T-helper 2 cell (primary cell): ENCODE measurements at regions not wholly inside any gene's neighbourhood (a gene's known extent, or its start where the extent isn't known, plus 50 kb on each side); places are given as distances from the start of the nearest gene placed in this dataset.

Experiments used
- DNase-seq, 5 experiments: peaks; one replicate each; pipeline versions ENCODE4 v3.0.0 to v3.0.0-alpha.2; 2012 to 2022

- DNase-seq, result no peak
These were observed 1176.4 kb upstream of the EYS start for GRCh38 chr6:66883453-66883852.

GRCh38 chr6:66866801-66867200 lies 1159.8 kb upstream of the EYS start:
- DNase-seq, result no peak

DNA sequence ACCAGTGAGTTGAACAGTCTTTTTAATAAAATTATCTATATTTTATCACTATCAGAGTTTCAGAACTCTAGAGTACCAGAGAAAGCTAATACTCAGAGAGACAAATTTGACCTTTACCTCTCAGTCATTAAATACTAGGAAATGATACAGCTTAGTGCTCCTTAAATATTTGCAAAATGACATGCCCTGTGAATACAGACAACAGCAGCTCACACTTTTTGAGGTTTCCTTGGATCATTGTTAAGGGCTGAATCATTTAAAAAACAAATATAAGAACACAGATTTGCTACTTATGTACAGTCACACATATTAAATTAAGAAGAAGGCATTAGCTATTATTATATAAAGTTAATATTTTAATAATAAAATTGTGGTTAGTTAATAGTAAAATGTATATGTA lies 1158.7 kb upstream of the EYS start:
- DNase-seq, result no peak

GRCh38 chr6:66861007-66861541 lies 1154.0 kb upstream of the EYS start:
- DNase-seq, result no peak

DNA sequence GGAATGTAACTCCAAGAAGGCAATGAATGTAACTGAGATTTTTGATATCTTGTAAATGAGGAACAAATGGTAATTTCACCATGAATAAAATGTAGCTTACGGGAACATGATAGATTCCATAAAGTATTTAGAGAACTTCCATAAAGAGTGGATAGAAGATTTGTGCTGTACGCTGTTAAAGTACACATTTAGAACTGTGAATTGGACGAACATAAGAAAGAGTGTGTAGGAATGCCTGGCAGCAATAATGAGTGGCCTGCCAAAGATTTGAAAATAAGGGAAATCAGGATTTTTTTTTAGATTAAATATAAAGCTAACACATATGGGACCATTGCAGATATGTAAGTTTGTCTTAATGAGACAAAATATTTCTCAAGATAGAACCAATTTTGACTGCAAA lies 1153.3 kb upstream of the EYS start:
- DNase-seq, result no peak

- no peak for DNase-seq
These were observed 1151.2 kb upstream of the EYS start for GRCh38 chr6:66858196-66858595.

GRCh38 chr6:66854014-66854413 lies 1147.0 kb upstream of the EYS start:
- no peak for DNase-seq

GRCh38 chr6:66851930-66852329 lies 1144.9 kb upstream of the EYS start:
- no peak for DNase-seq

- no peak for DNase-seq
These were observed 1142.8 kb upstream of the EYS start for GRCh38 chr6:66849843-66850242.

DNA sequence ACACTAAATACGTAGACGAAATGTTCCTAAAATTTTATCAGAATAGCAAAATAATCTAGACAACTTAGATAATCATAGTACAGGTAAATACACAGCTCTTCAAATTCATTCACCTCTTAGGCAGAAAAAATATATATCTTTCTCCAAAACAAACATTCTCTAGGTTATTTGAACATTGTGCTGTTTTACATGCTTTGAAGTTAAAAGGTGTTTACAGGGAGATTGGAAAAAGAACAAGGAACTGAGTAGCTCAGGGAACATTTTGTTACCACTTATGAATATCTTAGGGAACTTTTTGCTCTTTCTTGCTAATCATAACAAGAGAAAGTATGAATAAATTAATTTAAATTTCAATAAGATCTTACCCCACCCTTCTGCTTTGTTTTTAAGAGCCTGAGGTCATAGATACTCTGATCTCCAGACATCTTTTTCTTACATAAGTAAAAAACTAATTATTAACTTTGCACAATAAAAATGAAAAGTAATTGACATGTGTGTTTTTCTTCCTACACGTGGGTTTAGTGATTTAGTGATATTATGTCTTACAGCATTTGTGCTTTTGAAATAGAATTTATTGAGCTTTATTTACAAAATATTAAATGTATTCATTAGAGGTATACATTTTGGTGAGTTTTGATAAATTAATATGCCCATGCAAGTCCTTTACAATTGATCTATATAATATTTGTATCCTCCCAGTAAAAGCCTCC lies 1141.4 kb upstream of the EYS start:
- DNase-seq, result no peak

GRCh38 chr6:66838764-66839163 lies 1131.7 kb upstream of the EYS start:
- no peak for DNase-seq

GRCh38 chr6:66825539-66825938 lies 1118.5 kb upstream of the EYS start:
- no peak for DNase-seq

DNA sequence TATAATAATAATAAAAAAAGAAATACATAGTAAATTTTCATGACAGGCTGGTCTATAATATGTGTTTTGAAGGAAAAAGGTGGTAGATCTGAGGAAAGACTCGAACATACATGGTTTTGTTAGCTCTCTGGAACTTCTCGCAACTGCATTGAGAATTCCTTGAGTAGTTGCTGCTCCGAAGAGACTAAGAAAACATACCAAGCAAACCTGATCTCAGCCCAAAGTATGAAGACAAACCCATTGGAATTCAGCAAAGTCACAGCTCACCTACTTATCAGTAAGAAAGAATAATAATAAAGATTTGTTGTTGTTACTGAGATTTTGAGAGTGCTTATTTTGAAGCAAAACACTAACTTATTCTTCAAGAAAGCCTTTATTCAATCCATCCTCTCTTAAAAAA lies 1107.1 kb upstream of the EYS start:
- DNase-seq, result no peak

GRCh38 chr6:66808771-66809170 lies 1101.7 kb upstream of the EYS start:
- no peak for DNase-seq

DNA sequence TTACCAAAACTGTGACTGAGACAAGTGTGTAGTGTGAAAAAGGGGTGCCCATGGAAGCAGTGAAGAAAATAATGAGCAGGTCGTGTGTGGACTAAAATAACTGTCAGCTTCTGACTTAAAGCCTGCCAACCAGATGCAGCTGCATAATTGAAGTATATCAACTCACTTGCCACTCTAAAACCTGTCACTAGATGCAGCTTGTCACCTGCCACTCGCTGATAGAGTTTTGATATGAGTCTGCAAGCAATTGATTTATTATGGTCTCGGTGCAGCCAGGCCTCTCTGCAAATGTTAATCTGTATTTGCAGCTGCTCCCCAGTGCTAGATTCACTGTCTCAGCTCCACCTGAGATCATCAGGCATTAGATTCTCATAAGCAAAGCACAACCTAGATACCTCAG lies 1090.0 kb upstream of the EYS start:
- DNase-seq, result no peak

GRCh38 chr6:66788579-66788978 lies 1081.6 kb upstream of the EYS start:
- no peak for DNase-seq

- DNase-seq, result no peak
These were observed 1065.8 kb upstream of the EYS start for GRCh38 chr6:66772800-66773199.

GRCh38 chr6:66771626-66772025 lies 1064.6 kb upstream of the EYS start:
- DNase-seq, result no peak

- DNase-seq, result no peak
These were observed 1044.6 kb upstream of the EYS start for GRCh38 chr6:66751630-66752029.

- DNase-seq, result no peak
These were observed 1033.3 kb upstream of the EYS start for GRCh38 chr6:66740346-66740745.

- DNase-seq, result no peak
These were observed 1028.3 kb upstream of the EYS start for GRCh38 chr6:66735106-66735890.

GRCh38 chr6:66731310-66731709 lies 1024.3 kb upstream of the EYS start:
- DNase-seq, result no peak

GRCh38 chr6:66725670-66726069 lies 1018.6 kb upstream of the EYS start:
- no peak for DNase-seq

- DNase-seq, result no peak
These were observed 1010.8 kb upstream of the EYS start for GRCh38 chr6:66717801-66718200.
